GM19467 (cell line): ENCODE measurements at regions not wholly inside any gene's neighbourhood (a gene's known extent, or its start where the extent isn't known, plus 50 kb on each side); places are given as distances from the start of the nearest gene placed in this dataset.
"Not testable (repeated sequence)": the region's sequence is repeated elsewhere in the genome, so short reads cannot be mapped to it uniquely, and the experiment has no call there.

ENCODE experiments used
- ATAC-seq: cut with Tn5 transposase; IDR thresholded peaks from one replicate; pipeline ENCODE4 v1.9.1; 2021; ENCODE audit warnings: mild to moderate bottlenecking, moderate library complexity; ENCODE audit not compliant: unreplicated experiment

GRCh38 chrX:858542-859078 is 228.0 kb downstream of the SHOX start:
- ATAC-seq: no peak

DNA sequence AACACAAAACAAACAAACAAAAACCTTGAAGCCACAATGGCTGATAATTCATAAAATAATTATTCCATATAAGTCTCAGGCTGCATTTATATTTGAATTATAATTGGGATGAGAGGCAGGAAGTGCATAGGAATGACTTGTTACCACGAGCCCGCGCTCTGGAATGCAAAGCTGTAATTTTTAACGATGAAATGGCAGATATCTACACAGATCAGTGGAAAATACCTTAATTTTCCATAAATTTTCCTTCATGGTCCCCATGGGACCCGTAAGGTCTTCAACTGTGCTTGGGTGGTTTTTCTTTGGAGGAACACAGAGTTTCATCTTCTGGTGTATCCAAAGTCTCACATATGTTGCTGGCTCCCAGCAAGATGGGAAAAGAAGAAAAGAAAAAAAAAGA is 226.8 kb downstream of the SHOX start:
- ATAC-seq: no peak

GRCh38 chrX:856566-857290 is 226.1 kb downstream of the SHOX start:
- ATAC-seq: no peak

GRCh38 chrX:853304-853703 is 222.7 kb downstream of the SHOX start:
- ATAC-seq: no peak

- ATAC-seq: no peak
Observed at GRCh38 chrX:850471-850916, 219.9 kb downstream of the SHOX start.

DNA sequence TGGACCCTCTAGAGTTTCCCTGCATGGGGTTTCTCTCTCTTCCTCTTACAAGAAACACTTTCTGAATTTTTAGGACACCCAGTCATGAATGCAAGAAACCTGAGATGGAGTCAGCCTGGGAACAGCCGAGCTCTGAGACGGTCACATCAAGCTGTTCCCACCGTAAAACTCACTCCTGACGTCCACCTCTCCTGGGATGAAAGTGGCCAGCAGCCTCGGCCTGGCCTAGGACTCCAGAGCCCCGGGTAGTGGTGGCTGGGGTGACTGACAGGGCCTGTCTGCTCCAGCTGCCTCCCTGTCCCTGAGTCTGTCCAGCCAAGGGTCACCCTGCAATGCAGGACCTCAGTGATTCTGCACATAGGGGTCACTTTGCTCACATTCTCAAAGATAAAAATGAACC is 217.8 kb downstream of the SHOX start:
- ATAC-seq: no peak

DNA sequence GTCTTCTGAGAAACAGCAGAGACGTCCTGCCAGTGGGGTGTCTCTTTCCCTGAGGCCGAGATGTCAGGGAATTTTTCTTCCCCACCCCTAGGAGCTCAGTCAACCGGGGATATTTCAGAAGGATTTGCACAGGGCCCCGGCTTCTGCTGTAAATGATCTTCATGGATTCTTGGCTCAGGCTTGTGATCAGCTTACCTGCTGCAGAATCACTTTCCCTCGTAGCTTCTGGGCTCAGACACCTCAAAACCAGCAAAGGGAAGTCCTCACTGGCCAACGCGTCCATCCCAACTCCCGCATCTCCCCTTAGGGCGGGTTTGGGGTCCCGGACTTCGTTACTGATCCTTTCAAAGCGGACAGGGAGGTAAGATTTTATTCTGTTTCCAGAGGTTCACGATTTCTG is 212.7 kb downstream of the SHOX start:
- no peak for ATAC-seq

- no peak for ATAC-seq
Observed at GRCh38 chrX:840556-840955, 210.0 kb downstream of the SHOX start.

DNA sequence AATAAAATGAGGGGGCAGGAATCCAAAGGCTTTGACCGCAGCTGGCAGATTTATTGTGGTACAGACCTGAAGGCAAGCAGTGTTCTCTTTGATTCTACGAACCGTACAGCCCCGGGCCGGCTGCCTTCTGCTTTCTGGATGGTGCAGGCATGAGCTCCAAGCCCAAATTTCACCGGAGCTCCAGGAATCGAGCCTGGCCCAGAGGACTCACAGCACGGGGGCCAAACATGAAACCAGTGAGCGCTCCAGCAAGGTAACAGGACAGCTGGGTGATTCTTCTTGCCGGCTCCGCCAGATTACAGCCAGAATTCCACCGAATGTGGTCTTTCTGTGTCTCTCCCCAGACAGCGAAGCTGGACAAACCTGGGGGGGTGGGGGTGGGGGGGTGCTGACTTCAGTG is 208.1 kb downstream of the SHOX start:
- ATAC-seq: not testable (repeated sequence)

GRCh38 chrX:835857-836256 is 205.3 kb downstream of the SHOX start:
- ATAC-seq: not testable (repeated sequence)

DNA sequence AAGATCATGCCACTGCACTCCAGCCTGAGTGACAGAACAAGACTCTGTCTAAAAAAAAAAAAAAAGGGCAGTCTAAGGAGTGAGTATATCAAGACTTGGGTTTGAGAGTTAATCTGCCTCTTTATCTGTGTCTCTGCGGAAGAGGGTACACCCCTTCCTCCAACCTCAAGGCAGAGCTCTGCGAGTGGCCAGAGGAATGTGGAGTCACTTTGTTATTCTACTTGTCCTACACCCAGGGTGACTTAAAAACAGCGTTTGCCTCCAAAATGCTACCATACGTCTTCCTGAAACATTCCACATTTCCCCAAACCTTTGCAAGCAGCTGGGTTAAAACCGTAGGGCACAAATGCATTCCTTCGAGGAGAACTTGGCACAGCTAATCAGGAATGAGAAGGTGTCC is 199.9 kb downstream of the SHOX start:
- no peak for ATAC-seq

DNA sequence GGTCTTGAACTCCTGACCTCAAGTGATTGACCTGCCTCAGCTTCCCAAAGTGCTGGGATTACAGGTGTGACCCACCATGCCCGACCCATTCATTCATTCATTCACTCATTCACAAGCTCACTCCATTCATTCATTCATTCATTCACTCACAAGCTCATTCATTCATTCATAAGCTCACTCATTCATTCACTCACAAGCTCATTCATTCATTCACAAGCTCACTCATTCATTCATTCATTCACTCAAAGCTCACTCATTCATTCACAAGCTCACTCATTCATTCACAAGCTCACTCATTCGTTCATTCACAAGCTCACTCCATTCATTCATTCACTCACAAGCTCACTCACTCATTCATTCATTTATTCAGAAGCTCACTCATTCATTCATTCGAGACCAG is 198.6 kb downstream of the SHOX start:
- no peak for ATAC-seq

DNA sequence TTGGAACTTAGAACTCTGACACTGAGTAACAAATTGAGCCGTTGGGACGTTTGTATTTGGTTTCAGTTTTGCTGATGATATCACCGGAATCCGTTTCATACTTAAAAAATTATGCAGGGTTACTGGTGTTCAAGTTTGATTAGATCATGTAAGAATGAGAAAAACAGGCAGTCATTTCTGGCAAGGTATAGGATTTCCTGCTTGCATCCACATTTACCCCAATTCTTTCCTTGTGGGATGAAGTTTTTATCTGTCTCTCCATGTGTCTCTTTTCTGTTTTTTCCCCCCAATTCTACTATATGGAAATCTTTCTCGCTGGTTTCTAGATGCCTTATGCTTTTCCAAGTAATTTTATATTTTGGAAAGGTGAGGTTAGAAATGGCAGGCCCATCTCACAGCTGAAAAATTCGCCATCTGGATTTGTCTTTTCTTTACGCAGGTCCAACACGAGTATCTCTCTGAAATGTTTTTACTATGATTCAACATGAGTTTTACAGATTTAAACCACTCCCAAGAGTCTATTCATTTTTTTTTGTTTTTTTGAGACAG is 197.9 kb downstream of the SHOX start:
- no peak for ATAC-seq

DNA sequence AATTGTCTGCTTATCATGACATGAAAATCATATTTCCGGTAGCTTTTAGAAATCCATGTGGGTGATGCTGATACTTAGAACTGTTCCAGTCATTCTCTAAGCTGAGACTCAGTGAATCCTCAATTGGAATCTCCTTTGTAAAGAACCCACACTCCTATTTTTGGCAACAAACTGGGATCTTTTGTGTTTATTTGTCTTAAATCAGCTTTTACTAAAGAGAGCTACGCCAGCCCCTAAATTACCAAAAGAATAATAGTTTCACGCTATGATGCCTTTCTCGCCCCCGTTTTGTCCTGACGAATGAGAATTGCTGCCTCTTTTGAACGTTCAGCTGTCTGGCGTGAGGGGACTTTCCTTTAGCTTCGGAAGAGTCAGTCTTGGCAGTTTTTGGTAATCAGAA is 195.9 kb downstream of the SHOX start:
- no peak for ATAC-seq

- no peak for ATAC-seq
Observed at GRCh38 chrX:825991-826390, 195.4 kb downstream of the SHOX start.

GRCh38 chrX:823073-823472 is 192.5 kb downstream of the SHOX start:
- not testable (repeated sequence) for ATAC-seq

GRCh38 chrX:821327-822107 is 190.9 kb downstream of the SHOX start:
- no peak for ATAC-seq

- no peak for ATAC-seq
Observed at GRCh38 chrX:819684-820083, 189.1 kb downstream of the SHOX start.

DNA sequence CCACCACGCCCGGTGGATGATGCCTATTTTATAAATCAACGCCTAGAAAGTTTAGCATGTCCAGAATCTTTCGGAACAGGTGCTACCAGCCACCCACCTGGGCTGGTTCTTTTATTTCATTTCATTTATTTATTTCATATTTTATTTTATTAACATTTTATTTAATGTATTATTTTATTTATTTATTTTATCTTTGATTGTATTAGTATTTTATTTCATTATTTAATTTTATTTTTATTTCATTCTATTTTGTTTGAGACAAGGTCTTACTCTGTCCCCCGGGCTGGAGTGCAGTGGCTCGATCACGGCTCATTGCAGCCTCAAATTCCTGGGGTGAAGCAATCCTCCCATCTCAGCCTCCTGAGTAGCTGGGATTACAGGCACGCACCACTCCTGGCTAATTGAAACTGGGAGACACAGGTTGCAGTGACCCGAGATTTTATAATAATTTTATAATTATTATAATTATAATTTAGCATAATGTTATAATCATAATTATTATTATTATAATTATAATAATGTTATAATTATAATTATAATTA is 187.2 kb downstream of the SHOX start:
- no peak for ATAC-seq

- not testable (repeated sequence) for ATAC-seq
Observed at GRCh38 chrX:817147-817546, 186.6 kb downstream of the SHOX start.

DNA sequence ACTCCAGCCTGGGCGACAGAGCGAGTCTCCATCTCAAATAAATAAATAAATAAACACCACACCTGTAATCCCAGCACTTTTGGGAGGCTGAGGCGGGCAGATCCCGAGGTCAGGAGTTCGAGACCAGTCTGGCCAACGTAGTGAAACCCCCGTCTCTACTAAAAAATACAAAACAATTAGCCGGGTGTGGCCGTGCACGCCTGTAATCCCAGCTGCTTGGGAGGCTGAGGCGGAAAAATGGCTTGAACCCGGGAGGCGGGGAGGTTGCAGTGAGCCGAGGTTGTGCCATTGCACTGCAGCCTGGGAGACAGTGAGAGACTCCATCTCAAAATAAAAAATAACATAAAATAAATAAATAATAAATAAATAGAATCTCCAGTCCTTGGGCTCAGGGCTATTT is 185.8 kb downstream of the SHOX start:
- no peak for ATAC-seq

DNA sequence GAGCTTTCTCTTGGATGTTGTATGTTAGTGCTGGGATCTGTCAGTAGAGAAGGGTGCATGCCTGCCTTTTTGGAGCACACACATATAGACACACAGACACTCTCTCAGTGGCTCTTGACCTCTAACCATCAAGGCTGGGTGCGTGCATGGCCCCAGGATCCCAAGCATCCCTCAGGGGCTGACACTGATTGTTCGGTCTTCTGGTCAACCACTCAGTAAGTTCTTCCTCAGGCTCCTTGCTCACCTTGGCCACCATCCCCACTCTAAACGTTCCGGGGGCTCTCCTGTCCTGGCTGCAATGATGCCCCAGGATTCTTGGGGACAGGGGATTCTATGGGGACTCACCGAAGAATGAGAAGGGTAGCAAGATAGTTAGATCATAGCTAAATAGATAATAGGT is 179.6 kb downstream of the SHOX start:
- no peak for ATAC-seq
